IMR-90 (cell line): ENCODE measurements at regions not wholly inside any gene's neighbourhood (a gene's known extent, or its start where the extent isn't known, plus 50 kb on each side); places are given as distances from the start of the nearest gene placed in this dataset.

Experiments used
- ATAC-seq: fragments of 200-7000 bp; cut with Tn5 transposase; 2 replicates; pipeline ENCODE4 v1.9.1; 2020; ENCODE audit warnings: low read depth, mild to moderate bottlenecking, moderate library complexity
- BruUV-seq: library from RNA; stranded (reverse); fragments of 400-500 nt; replicated peaks from 2 replicates; lab custom pipeline; 2021; lab: Mats Ljungman, UMichigan
- CTCF ChIA-PET: fragments of 300-600 bp; formaldehyde crosslinking; extraction: SDS; loops from one replicate; lab custom pipeline; 2021; ENCODE audit warnings: antibody characterized with exemption; lab: Yijun Ruan, JAX
- POLR2A ChIA-PET: fragments of 300-600 bp; sonication (Branson Sonifier 250); formaldehyde crosslinking; loops from one replicate; lab custom pipeline; 2022; ENCODE audit warnings: antibody characterized with exemption; ENCODE audit not compliant: unreplicated experiment; lab: Charles Lee
- DNase-seq: peaks from one replicate; pipeline ENCODE4 v3.0.0; 2013
- H2AFZ ChIP-seq: replicated peaks from 2 replicates; pipeline ENCODE3; 2013; ENCODE audit warnings: low read length, mild to moderate bottlenecking; ENCODE audit not compliant: poor library complexity
- H2AK5ac ChIP-seq: 2 replicates; pipeline ENCODE4 v1.6.1; 2013; ENCODE audit warnings: low read depth, low read length, inconsistent platforms
- H2AK9ac ChIP-seq: replicated peaks from 2 replicates; pipeline ENCODE3; 2013; ENCODE audit warnings: mild to moderate bottlenecking, low read depth, low read length, moderate library complexity; ENCODE audit not compliant: poor library complexity
- H2BK120ac ChIP-seq: 2 replicates; pipeline ENCODE4 v1.6.1; 2013; ENCODE audit warnings: low read depth, low read length, inconsistent platforms
- H2BK15ac ChIP-seq: 3 replicates; pipeline ENCODE4 v1.6.1; 2013; ENCODE audit warnings: low read depth, low read length, inconsistent platforms
- H2BK20ac ChIP-seq: 2 replicates; pipeline ENCODE4 v1.6.1; 2013; ENCODE audit warnings: low read depth, mild to moderate bottlenecking, inconsistent platforms, low read length, moderate library complexity
- H2BK5ac ChIP-seq: 2 replicates; pipeline ENCODE4 v1.6.1; 2013; ENCODE audit warnings: mild to moderate bottlenecking, low read depth, low read length, inconsistent platforms; ENCODE audit not compliant: poor library complexity, severe bottlenecking
- H3K14ac ChIP-seq: replicated peaks from 2 replicates; pipeline ENCODE4 v1.6.1; 2013; ENCODE audit warnings: low read depth, low read length, inconsistent platforms
- H3K18ac ChIP-seq: 2 replicates; pipeline ENCODE4 v1.6.1; 2013; ENCODE audit warnings: low read depth, low read length, control low read depth
- H3K23ac ChIP-seq: 2 replicates; pipeline ENCODE4 v1.6.1; 2013; ENCODE audit warnings: low read depth, low read length, inconsistent platforms
- H3K27ac ChIP-seq: 2 replicates; pipeline ENCODE4 v1.5.1; 2013; ENCODE audit warnings: mild to moderate bottlenecking, control low read depth, low read length; ENCODE audit not compliant: insufficient read depth
- H3K27me3 ChIP-seq: 2 replicates; pipeline ENCODE4 v1.6.1; 2013; ENCODE audit warnings: low read length; ENCODE audit not compliant: control insufficient read depth, insufficient read depth
- H3K36me3 ChIP-seq: 2 replicates; pipeline ENCODE4 v1.6.1; 2013; ENCODE audit warnings: low read length, mixed read lengths; ENCODE audit not compliant: control insufficient read depth, insufficient read depth
- H3K4ac ChIP-seq: 2 replicates; pipeline ENCODE4 v1.6.1; 2013; ENCODE audit warnings: low read depth, low read length, inconsistent platforms
- H3K4me1 ChIP-seq: 2 replicates; pipeline ENCODE4 v1.6.1; 2013; ENCODE audit warnings: low read length, mixed read lengths; ENCODE audit not compliant: control insufficient read depth, insufficient read depth
- H3K4me2 ChIP-seq: 2 replicates; pipeline ENCODE4 v1.6.1; 2013; ENCODE audit warnings: low read depth, mild to moderate bottlenecking, control low read depth, low read length, moderate library complexity
- H3K4me3 ChIP-seq: 2 replicates; pipeline ENCODE4 v1.5.1; 2013; ENCODE audit warnings: low read depth, mild to moderate bottlenecking, control low read depth, low read length, moderate library complexity; ENCODE audit not compliant: insufficient read depth
- H3K56ac ChIP-seq: 2 replicates; pipeline ENCODE4 v1.6.1; 2013; ENCODE audit warnings: low read length, inconsistent platforms; ENCODE audit not compliant: insufficient read depth; ENCODE audit errors: extremely low read depth
- H3K79me1 ChIP-seq, 2 experiments: 2 replicates each; pipeline ENCODE4 v1.6.1; 2013; ENCODE audit warnings: low read length in 2 of 2, inconsistent platforms in 1 of 2, low read depth in 1 of 2
- H3K9ac ChIP-seq: 2 replicates; pipeline ENCODE4 v1.6.1; 2013; ENCODE audit warnings: low read depth, low read length, control low read depth
- H3K9me1 ChIP-seq: 2 replicates; pipeline ENCODE4 v1.6.1; 2013; ENCODE audit warnings: low read length, inconsistent platforms; ENCODE audit not compliant: insufficient read depth
- H3K9me3 ChIP-seq: 2 replicates; pipeline ENCODE4 v1.6.1; 2013; ENCODE audit warnings: low read length; ENCODE audit not compliant: control insufficient read depth, insufficient read depth
- H4K20me1 ChIP-seq: 2 replicates; pipeline ENCODE4 v1.6.1; 2013; ENCODE audit warnings: low read length, inconsistent platforms; ENCODE audit not compliant: insufficient read depth
- H4K5ac ChIP-seq: 2 replicates; pipeline ENCODE4 v1.6.1; 2013; ENCODE audit warnings: mild to moderate bottlenecking, low read depth, low read length, control low read depth
- H4K8ac ChIP-seq, 2 experiments: 2 replicates each; pipeline ENCODE4 v1.6.1; 2013; ENCODE audit warnings: low read depth in 2 of 2, low read length in 2 of 2, control low read depth in 1 of 2, inconsistent platforms in 1 of 2
- H4K91ac ChIP-seq: 2 replicates; pipeline ENCODE4 v1.6.1; 2013; ENCODE audit warnings: low read depth, low read length, inconsistent platforms; ENCODE audit not compliant: insufficient read depth
- CTCF ChIP-seq: conservative IDR thresholded peaks from 2 replicates; pipeline ENCODE4 v1.5.1; 2012; ENCODE audit warnings: mild to moderate bottlenecking, low read depth, low read length, improper control_type of control experiment
- FOS ChIP-seq: fragments of 150-350 bp; IDR thresholded peaks from 2 replicates; pipeline ENCODE4 v1.6.1; 2016; ENCODE audit warnings: low read depth, low read length
- MAFK ChIP-seq: IDR thresholded peaks from 2 replicates; pipeline ENCODE4 v1.6.1; 2012; ENCODE audit warnings: low read depth, low read length, improper control_type of control experiment
- SMC3 ChIP-seq: fragments of 150-350 bp; IDR thresholded peaks from 2 replicates; pipeline ENCODE4 v1.6.1; 2016; ENCODE audit warnings: low read depth, mild to moderate bottlenecking, antibody characterized with exemption, low read length, moderate library complexity
- WGBS, 2 experiments: methylation state at CpG; one replicate each; pipeline versions ENCODE4 v1.1.5 to v1.1.7; 2013; ENCODE audit warnings: missing lambda C conversion rate in 2 of 2; ENCODE audit not compliant: insufficient read length in 1 of 2; ENCODE audit errors: extremely low coverage in 2 of 2; 5-methylcytosine and 5-hydroxymethylcytosine counted together
- dilution Hi-C: fragments of 300-500 bp; cut with HindIII; formaldehyde crosslinking; loops from one replicate; pipeline ENCODE4 v1.14.3; 2018; ENCODE audit warnings: low sequenced_read_pairs; ENCODE audit not compliant: unreplicated experiment
- in situ Hi-C: fragments of 300-500 bp; cut with MboI; formaldehyde crosslinking; loops from 3 replicates; pipeline ENCODE4 v1.14.3; 2019; ENCODE audit warnings: low sequenced_read_pairs, inconsistent platforms, mixed read lengths
- intact Hi-C: fragments of 100-400 bp; cut with micrococcal nuclease; formaldehyde crosslinking; loops from 2 replicates; pipeline ENCODE4 v1.10.0; 2022

- no peaks in the 10 kb centered on the region; the same call in 1 of the 2 replicates for H3K27me3 ChIP-seq
- no peak overlapping the region for H4K91ac ChIP-seq
- H4K5ac ChIP-seq, result no peak overlapping the region
- H3K9me3 ChIP-seq, result no peaks in the 10 kb centered on the region
- in situ Hi-C loops, result no loop called here
- H2BK120ac ChIP-seq, result no peak overlapping the region
- H3K9ac ChIP-seq, result no peak overlapping the region
- no peaks in the 10 kb centered on the region for H3K79me1 ChIP-seq
- no peak overlapping the region for H3K56ac ChIP-seq
- no peak overlapping the region for H2BK15ac ChIP-seq
- H2AK9ac ChIP-seq, result no peak overlapping the region
- H3K14ac ChIP-seq, result no peak overlapping the region
- ChIA-PET CTCF (no interaction called here), POLR2A (no interaction called here)
- H3K18ac ChIP-seq, result no peak overlapping the region
- no peak overlapping the region for H2AK5ac ChIP-seq
- no peak overlapping the region for H3K4ac ChIP-seq
- H3K9me1 ChIP-seq, result no peaks in the 10 kb centered on the region
- no peak overlapping the region for H2BK5ac ChIP-seq
- H3K4me1 ChIP-seq, result no peaks in the 10 kb centered on the region
- WGBS, 2 experiments, result 35% methylated on average over 2 of the region's 3 CpGs; no CpG with 5 or more reads in 1 of the 2 experiments
- DNase-seq (no peak), ATAC-seq (no peak)
- H4K20me1 ChIP-seq, result no peaks in the 10 kb centered on the region
- BruUV-seq, result no TSS peak
- no peak overlapping the region for H3K4me3 ChIP-seq
- TF ChIP-seq CTCF, result peak; percentile 26
- TF ChIP-seq FOS, result no peak
- TF ChIP-seq MAFK, result 0 out of 2 replicates have a peak, but pooled peaks have one; percentile 18
- no peak for TF ChIP-seq SMC3
- intact Hi-C loops, result no loop called here
- no peaks in the 10 kb centered on the region for H3K36me3 ChIP-seq
- H4K8ac ChIP-seq, result no peak overlapping the region
- H3K27ac ChIP-seq, result no peak overlapping the region
- H2BK20ac ChIP-seq, result no peak overlapping the region
- dilution Hi-C loops, result no loop called here
- H2AFZ ChIP-seq, result no peak overlapping the region
- no peak overlapping the region for H3K4me2 ChIP-seq
- no peak overlapping the region for H3K23ac ChIP-seq
These were observed 155.6 kb downstream of the HNRNPD start for GRCh38 chr4:82217986-82218715.
